ENCODE measurements at regions not wholly inside any gene's neighbourhood (a gene's known extent, or its start where the extent isn't known, plus 50 kb on each side); places are given as distances from the start of the nearest gene placed in this dataset.

- Histone ChIP-seq H3K27me3 (no peaks in the 10 kb centered on the region), H3K27ac (no peak overlapping the region), H3K9me3 (no peaks in the 10 kb centered on the region), H3K4me3 (no peak overlapping the region), H3K36me3 (no peaks in the 10 kb centered on the region), H3K4me1 (no peaks in the 10 kb centered on the region)
- DNase-seq = no peak
- in situ Hi-C loops (cut with MboI; ENCODE audit: low pct_ligation_motif_present in 1 of 4, low pct_unique_long_range_greater_than_20kb in 1 of 4, low sequenced_read_pairs in 3 of 4) = no loop called here
- 68 to 82% methylated on average over 1 to 2 of the region's 2 CpGs for WGBS, 2 donors (ENCODE audit: low coverage in 1 of 2)
- TF ChIP-seq CTCF (IDR thresholded peaks at IDR 0.05) (no peak), EP300 (IDR thresholded peaks at IDR 0.05; ENCODE audit: low read depth) (no peak), POLR2AphosphoS5 (IDR thresholded peaks at IDR 0.05) (no peak), POLR2A (IDR thresholded peaks at IDR 0.05) (no peak)
- intact Hi-C loops (cut with DNase I; ENCODE audit: low total_unique reads) = no loop called here
Measured at GRCh38 chr22:34243023-34243422, 322.7 kb upstream of the LARGE1 start.

DNA sequence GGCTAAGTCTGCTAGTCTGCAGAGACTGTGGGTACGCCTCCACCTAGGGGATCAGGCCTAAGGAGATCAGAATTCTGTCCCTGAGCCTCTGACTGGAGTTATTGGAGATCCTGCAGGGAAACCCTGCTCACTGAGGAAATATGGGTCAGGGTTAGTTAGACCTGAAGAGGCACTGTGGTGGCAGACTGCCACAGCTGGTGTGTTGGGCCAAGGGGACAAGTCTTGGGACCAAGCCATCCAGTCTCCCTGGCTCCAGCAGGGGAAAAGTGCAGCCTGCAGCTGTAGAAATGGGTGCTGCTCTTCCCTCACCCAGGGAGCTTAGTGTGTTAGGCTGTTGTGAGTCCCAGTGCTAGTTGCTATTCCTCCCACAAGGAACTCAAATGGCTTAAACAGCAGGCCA, 334.8 kb upstream of the LARGE1 start:
- no peak for DNase-seq
- H3K4me3 ChIP-seq = no peak overlapping the region
- no peak for TF ChIP-seq CTCF (IDR thresholded peaks at IDR 0.05)
- TF ChIP-seq POLR2A (IDR thresholded peaks at IDR 0.05) = no peak
- TF ChIP-seq POLR2AphosphoS5 (IDR thresholded peaks at IDR 0.05) = no peak
- TF ChIP-seq EP300 (IDR thresholded peaks at IDR 0.05; ENCODE audit: low read depth) = no peak
- WGBS, 2 donors (ENCODE audit: low coverage in 1 of 2) = 78% methylated on average over 1 of the region's 1 CpG; no CpG with 5 or more reads in 1 of the 2 donors
- no peak overlapping the region for H3K27ac ChIP-seq
- in situ Hi-C loops (cut with MboI; ENCODE audit: low pct_ligation_motif_present in 1 of 4, low pct_unique_long_range_greater_than_20kb in 1 of 4, low sequenced_read_pairs in 3 of 4) = no loop called here
- H3K36me3 ChIP-seq = no peaks in the 10 kb centered on the region
- intact Hi-C loops (cut with DNase I; ENCODE audit: low total_unique reads) = no loop called here
- H3K27me3 ChIP-seq = no peaks in the 10 kb centered on the region
- no peaks in the 10 kb centered on the region for H3K9me3 ChIP-seq
- no peaks in the 10 kb centered on the region for H3K4me1 ChIP-seq

DNA sequence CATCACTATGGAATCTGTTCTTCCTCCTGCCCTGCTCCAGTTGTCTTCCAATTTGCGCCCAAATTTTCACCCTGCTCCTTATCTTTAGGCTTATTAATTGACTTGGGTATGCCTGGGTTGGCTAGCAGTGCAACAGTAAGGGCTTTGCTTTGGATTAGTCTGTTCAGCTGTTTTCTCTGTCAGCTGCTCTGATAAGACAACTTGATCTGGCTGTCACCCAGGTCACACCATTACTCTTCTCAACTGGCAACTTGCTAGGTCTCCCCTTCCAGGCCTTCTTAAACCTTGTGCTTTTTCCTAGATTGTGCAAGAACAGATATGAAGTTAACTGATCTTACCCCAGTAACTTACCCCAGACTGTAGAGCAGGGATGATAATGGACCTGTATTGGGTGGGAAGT, 357.8 kb upstream of the LARGE1 start:
- no peak overlapping the region for H3K4me3 ChIP-seq
- H3K27ac ChIP-seq = no peak overlapping the region
- no peak for DNase-seq
- WGBS, 2 donors (ENCODE audit: low coverage in 1 of 2) = 80 to 92% methylated on average over 1 of the region's 1 CpG
- H3K36me3 ChIP-seq = no peaks in the 10 kb centered on the region
- H3K27me3 ChIP-seq = no peaks in the 10 kb centered on the region
- intact Hi-C loops (cut with DNase I; ENCODE audit: low total_unique reads) (no loop called here), in situ Hi-C loops (cut with MboI; ENCODE audit: low pct_ligation_motif_present in 1 of 4, low pct_unique_long_range_greater_than_20kb in 1 of 4, low sequenced_read_pairs in 3 of 4) (no loop called here)
- H3K4me1 ChIP-seq = no peaks in the 10 kb centered on the region
- no peaks in the 10 kb centered on the region for H3K9me3 ChIP-seq
- no peak for TF ChIP-seq CTCF (IDR thresholded peaks at IDR 0.05)
- no peak for TF ChIP-seq POLR2AphosphoS5 (IDR thresholded peaks at IDR 0.05)
- no peak for TF ChIP-seq EP300 (IDR thresholded peaks at IDR 0.05; ENCODE audit: low read depth)

- no peak for TF ChIP-seq CTCF (IDR thresholded peaks at IDR 0.05)
- no peak for TF ChIP-seq POLR2AphosphoS5 (IDR thresholded peaks at IDR 0.05)
- TF ChIP-seq EP300 (IDR thresholded peaks at IDR 0.05; ENCODE audit: low read depth) = no peak
- TF ChIP-seq POLR2A (IDR thresholded peaks at IDR 0.05) = no peak
- Histone ChIP-seq H3K4me1 (no peaks in the 10 kb centered on the region), H3K9me3 (no peaks in the 10 kb centered on the region), H3K4me3 (no peak overlapping the region), H3K36me3 (no peaks in the 10 kb centered on the region), H3K27me3 (no peaks in the 10 kb centered on the region), H3K27ac (no peak overlapping the region)
- DNase-seq = no peak
- WGBS, 2 donors (ENCODE audit: low coverage in 1 of 2) = 46% methylated on average over 3 of the region's 3 CpGs; no CpG with 5 or more reads in 1 of the 2 donors
- in situ Hi-C loops (cut with MboI; ENCODE audit: low pct_ligation_motif_present in 1 of 4, low pct_unique_long_range_greater_than_20kb in 1 of 4, low sequenced_read_pairs in 3 of 4) = no loop called here
- intact Hi-C loops (cut with DNase I; ENCODE audit: low total_unique reads) = no loop called here
Measured at GRCh38 chr22:34281738-34282137, 361.5 kb upstream of the LARGE1 start.
